Thyroid gland (tissue), 4 donors: ENCODE measurements at regions not wholly inside any gene's neighbourhood (a gene's known extent, or its start where the extent isn't known, plus 50 kb on each side); places are given as distances from the start of the nearest gene placed in this dataset.

Source experiments
- DNase-seq, 2 donors: peaks; one replicate each; pipeline ENCODE4 v3.0.0-alpha.2; 2019
- H3K27ac ChIP-seq, 3 donors: fragments of 200-600 bp; sonication (generic); 1 replicate in 2 of 3; 2 replicates in 1 of 3; pipeline ENCODE4 v1.5.1; 2016 to 2019; ENCODE audit warnings: mild to moderate bottlenecking in 1 of 3, moderate library complexity in 1 of 3
- H3K27me3 ChIP-seq: fragments of 200-600 bp; sonication (generic); one replicate; pipeline ENCODE4 v1.5.1; 2019
- H3K36me3 ChIP-seq, 2 donors: fragments of 200-600 bp; sonication (generic); one replicate each; pipeline ENCODE4 v1.5.1; 2016 to 2019
- H3K4me1 ChIP-seq, 2 donors: fragments of 200-600 bp; sonication (generic); one replicate each; pipeline ENCODE4 v1.5.1; 2017 to 2019
- H3K4me3 ChIP-seq, 3 donors: fragments of 200-600 bp; sonication (generic); replicated peaks in 1 of 3; 1 replicate in 2 of 3; 2 replicates in 1 of 3; pipeline ENCODE4 v1.5.1; 2016; ENCODE audit warnings: mild to moderate bottlenecking in 1 of 3
- H3K9me3 ChIP-seq: fragments of 200-600 bp; sonication (generic); one replicate; pipeline ENCODE4 v1.5.1; 2017
- POLR2A ChIP-seq, 2 donors: fragments of 450-650 bp; IDR thresholded peaks; one replicate each; pipeline ENCODE4 v1.6.1; 2017; ENCODE audit warnings: antibody characterized with exemption in 2 of 2, mild to moderate bottlenecking in 2 of 2, moderate library complexity in 1 of 2
- WGBS, 2 donors: methylation state at CpG; one replicate each; pipeline ENCODE4 v1.1.5; 2017; 5-methylcytosine and 5-hydroxymethylcytosine counted together
- intact Hi-C: fragments of 100-400 bp; cut with DNase I; formaldehyde crosslinking; loops from one replicate; pipeline ENCODE4 v1.15.1; 2023
- TF ChIP-seq, protein P1 (sequence below), 6 experiments: fragments of 200-600 bp in 3 of 6; fragments of 450-650 bp in 3 of 6; sonication (generic) in 3 of 6; IDR thresholded peaks; one replicate each; pipeline ENCODE4 v1.5.1; 2016 to 2019; ENCODE audit warnings: antibody characterized with exemption in 6 of 6, mild to moderate bottlenecking in 2 of 6, inconsistent platforms in 1 of 6, moderate library complexity in 1 of 6

DNA sequence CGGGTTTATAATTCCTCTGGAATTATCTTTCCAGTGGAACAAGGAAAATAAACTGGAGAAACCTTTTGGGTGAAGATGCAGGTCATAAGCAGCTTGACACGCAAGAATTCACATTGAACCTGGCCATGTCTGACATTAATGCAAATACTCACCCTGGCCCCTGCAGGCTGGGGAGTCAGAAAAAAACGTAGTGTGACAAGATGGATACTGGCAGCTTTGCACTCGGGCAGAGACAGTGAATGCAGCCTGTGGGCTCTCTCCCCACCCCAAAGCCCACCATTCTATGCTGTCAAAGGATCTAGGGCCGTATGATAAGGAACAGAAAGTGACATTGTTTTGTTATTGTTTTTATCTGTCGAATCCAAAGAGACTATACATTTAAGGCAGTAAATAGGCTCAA, 223.1 kb downstream of the RBM43 start:
- 77 to 82% methylated on average over 6 of the region's 6 CpGs for WGBS, 2 donors
- Histone ChIP-seq H3K27me3 (no peaks in the 10 kb centered on the region), H3K36me3 (no peaks in the 10 kb centered on the region), H3K9me3 (no peaks in the 10 kb centered on the region), H3K4me3 (no peak overlapping the region), H3K27ac (no peak overlapping the region), H3K4me1 (no peaks in the 10 kb centered on the region)
- intact Hi-C loops = no loop called here
- DNase-seq = no peak
- TF ChIP-seq, protein P1, sequence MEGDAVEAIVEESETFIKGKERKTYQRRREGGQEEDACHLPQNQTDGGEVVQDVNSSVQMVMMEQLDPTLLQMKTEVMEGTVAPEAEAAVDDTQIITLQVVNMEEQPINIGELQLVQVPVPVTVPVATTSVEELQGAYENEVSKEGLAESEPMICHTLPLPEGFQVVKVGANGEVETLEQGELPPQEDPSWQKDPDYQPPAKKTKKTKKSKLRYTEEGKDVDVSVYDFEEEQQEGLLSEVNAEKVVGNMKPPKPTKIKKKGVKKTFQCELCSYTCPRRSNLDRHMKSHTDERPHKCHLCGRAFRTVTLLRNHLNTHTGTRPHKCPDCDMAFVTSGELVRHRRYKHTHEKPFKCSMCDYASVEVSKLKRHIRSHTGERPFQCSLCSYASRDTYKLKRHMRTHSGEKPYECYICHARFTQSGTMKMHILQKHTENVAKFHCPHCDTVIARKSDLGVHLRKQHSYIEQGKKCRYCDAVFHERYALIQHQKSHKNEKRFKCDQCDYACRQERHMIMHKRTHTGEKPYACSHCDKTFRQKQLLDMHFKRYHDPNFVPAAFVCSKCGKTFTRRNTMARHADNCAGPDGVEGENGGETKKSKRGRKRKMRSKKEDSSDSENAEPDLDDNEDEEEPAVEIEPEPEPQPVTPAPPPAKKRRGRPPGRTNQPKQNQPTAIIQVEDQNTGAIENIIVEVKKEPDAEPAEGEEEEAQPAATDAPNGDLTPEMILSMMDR (IDR thresholded peaks at IDR 0.05) = no peak
- no peak for TF ChIP-seq POLR2A (IDR thresholded peaks at IDR 0.05)

DNA sequence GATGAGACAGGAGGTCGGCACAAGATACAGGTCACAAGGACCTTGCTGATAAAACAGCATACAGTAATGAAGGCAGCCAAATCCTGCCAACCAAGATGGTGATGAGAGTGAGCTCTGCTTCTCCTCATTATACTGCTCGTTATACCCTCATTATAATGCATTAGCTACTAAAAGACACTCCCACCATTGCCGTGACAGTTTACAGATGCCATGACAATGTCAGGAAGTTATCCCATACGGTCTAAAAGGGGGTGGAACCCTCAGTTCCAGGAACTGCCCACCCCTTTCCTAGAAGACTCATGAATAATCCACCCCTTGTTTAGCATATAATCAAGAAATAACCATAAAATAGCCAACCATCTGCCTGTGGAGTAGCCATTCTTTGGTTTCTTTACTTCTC, 224.2 kb downstream of the RBM43 start:
- Histone ChIP-seq H3K36me3 (no peaks in the 10 kb centered on the region), H3K4me1 (no peaks in the 10 kb centered on the region), H3K4me3 (no peak overlapping the region), H3K27me3 (no peaks in the 10 kb centered on the region), H3K9me3 (no peaks in the 10 kb centered on the region), H3K27ac (no peak overlapping the region)
- intact Hi-C loops = no loop called here
- no peak for DNase-seq
- 68 to 83% methylated on average over 4 of the region's 4 CpGs for WGBS, 2 donors
- no peak for TF ChIP-seq POLR2A (IDR thresholded peaks at IDR 0.05)
- TF ChIP-seq, protein P1 (IDR thresholded peaks at IDR 0.05) = no peak

DNA sequence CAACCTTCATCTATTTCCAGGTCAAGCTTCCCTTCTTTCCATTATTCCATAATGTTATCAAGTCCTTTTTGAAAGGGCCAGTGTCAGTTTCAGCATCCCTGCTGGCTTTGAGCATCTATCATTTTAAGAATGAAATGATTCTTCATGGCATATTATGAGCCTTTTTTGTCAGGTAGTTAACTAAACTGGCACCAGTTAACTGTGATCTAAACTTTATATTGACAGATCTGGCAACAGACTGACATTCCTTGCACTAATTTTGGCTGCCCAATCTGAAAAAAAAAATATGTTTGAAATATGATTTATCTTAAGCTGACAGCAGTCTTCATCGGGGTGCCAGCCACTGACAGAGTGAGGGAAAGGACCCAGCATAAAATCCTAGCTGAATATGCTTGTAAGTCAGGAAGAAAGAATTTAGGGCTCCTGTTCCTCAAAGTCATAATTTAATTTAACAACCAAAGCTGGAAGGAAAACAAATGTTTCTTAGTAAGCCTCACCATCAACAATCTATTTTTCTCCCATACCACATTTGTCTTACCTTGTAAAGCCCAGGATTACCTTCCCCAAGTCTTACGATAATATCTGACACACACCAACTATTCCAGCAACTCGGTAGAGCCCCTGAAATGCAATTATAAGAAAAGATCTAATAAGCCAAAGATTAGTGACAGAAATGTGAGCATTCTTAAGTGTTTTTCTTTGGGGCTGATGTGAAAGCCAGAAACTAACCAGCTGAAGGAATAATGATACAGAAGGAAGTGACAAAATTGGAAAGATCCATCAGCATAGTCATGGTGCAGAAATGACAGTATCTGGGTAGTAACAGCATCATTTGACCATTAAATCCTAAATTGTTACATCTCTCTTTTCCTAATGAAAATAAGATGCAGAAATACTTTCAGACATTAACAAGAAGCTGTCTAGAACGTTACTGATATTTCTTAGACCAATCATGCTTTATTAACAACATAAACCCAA, 228.1 kb downstream of the RBM43 start:
- 79 to 84% methylated on average over 4 of the region's 4 CpGs for WGBS, 2 donors
- intact Hi-C loops = no loop called here

DNA sequence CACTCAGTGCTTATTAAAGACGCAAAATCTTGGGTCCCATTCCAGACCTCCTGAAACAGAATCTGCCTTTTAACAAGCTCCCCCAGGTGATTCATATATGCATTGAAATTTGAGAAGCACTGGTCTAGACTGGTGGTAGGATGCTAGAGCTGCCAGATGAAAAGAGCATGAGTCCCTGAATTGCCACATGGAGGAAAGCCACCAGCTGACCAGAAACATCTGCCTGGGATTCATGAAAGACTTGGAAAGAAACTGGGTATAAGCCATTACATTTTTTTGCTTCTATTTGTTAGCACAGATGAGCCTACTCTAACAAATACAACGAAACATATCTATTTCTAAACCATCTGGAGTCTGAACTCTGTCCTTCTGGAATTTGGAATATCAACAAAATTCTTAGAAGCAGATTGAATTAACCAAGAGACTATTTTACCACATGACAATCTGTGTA, 228.9 kb downstream of the RBM43 start:
- Histone ChIP-seq H3K27me3 (no peaks in the 10 kb centered on the region), H3K9me3 (no peaks in the 10 kb centered on the region), H3K27ac (no peak overlapping the region), H3K4me1 (no peaks in the 10 kb centered on the region), H3K36me3 (no peaks in the 10 kb centered on the region), H3K4me3 (no peak overlapping the region)
- no peak for TF ChIP-seq POLR2A (IDR thresholded peaks at IDR 0.05)
- DNase-seq = no peak
- intact Hi-C loops = no loop called here
- WGBS, 2 donors = 78 to 86% methylated on average over 2 of the region's 2 CpGs

More for the DNA sequence above, 228.1 kb downstream of the RBM43 start:
- no peak for DNase-seq
- no peak for TF ChIP-seq POLR2A (IDR thresholded peaks at IDR 0.05)
- Histone ChIP-seq H3K4me3 (no peak overlapping the region), H3K36me3 (no peaks in the 10 kb centered on the region), H3K4me1 (no peaks in the 10 kb centered on the region), H3K27me3 (no peaks in the 10 kb centered on the region), H3K27ac (no peak overlapping the region), H3K9me3 (no peaks in the 10 kb centered on the region)

DNA sequence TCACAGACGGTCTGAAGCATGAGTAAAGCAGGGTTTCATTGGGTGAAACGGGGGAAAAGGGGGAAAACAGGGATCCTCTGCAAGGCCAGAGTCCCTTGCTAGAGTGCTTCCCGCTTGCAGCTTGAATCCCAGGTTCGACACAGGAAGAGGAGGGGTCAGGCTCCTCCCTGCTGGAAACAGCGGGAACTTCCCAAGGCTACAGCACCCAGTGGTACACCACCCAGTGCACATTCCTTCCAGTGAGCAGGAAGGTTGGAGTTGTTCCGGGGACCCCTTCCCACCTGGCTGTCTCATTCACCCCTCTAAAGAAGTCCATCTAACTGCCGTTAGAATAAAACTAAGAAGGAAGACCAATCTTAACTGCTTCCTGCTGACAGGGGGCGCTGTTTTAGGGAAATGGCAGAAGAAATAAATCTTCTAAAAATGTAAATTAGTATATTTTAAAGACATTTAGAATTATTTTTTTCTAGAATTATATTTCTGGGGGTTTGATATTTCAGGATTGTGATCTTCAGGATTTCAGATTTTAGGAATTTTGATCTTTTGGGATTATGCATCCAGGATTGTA, 230.9 kb downstream of the RBM43 start:
- intact Hi-C loops = no loop called here
- Histone ChIP-seq H3K36me3 (no peaks in the 10 kb centered on the region), H3K27me3 (no peaks in the 10 kb centered on the region), H3K27ac (no peak overlapping the region), H3K4me3 (no peak overlapping the region), H3K4me1 (no peaks in the 10 kb centered on the region), H3K9me3 (no peaks in the 10 kb centered on the region)
- TF ChIP-seq, protein P1 (IDR thresholded peaks at IDR 0.05) = peak in 1 of 6 experiments; percentile 14
- no peak for TF ChIP-seq POLR2A (IDR thresholded peaks at IDR 0.05)
- WGBS, 2 donors = 89 to 93% methylated on average over 8 of the region's 8 CpGs
- DNase-seq = no peak
